Transverse colon (tissue), 4 donors: ENCODE measurements at regions not wholly inside any gene's neighbourhood (a gene's known extent, or its start where the extent isn't known, plus 50 kb on each side); places are given as distances from the start of the nearest gene placed in this dataset.

Experiments
- EP300 ChIP-seq: sonication (generic); formaldehyde crosslinking; IDR thresholded peaks from one replicate; pipeline ENCODE4 v1.6.1; 2017; ENCODE audit warnings: antibody characterized with exemption, low read depth
- POLR2A ChIP-seq: fragments of 450-650 bp; IDR thresholded peaks from one replicate; pipeline ENCODE4 v1.6.1; 2016; ENCODE audit warnings: antibody characterized with exemption, mild to moderate bottlenecking, moderate library complexity
- POLR2AphosphoS5 ChIP-seq, 3 donors: sonication (generic); formaldehyde crosslinking; IDR thresholded peaks; one replicate each; pipeline ENCODE4 v1.6.1; 2016; ENCODE audit warnings: antibody characterized with exemption in 3 of 3
- TF ChIP-seq, protein P1 (sequence below), 5 experiments: fragments of 200-600 bp in 3 of 5; fragments of 450-650 bp in 2 of 5; sonication (generic) in 3 of 5; IDR thresholded peaks; 1 replicate in 2 of 5; 2 replicates in 3 of 5; pipeline ENCODE4 v1.5.1; 2016 to 2017; ENCODE audit warnings: antibody characterized with exemption in 5 of 5, inconsistent platforms in 3 of 5, mild to moderate bottlenecking in 2 of 5, moderate library complexity in 1 of 5

DNA sequence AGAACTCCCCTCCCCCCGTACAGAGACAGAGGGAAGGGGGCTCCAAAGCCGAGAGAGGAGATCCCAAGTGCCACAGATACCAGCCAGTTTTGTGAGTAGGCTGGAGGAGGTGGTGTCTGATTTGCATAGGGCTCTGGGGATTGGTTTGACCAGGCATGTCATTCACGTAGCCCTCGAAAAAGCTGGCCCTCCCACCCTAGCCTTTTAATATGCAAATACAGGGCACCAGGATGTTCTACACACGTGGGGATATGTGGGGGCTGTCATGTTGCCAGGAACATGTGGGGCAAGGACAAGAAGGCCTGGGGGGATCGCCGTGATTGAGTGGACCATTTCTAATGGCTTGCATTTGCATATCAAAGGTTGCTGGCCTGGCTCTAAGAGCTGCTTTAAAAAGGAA is 272.9 kb downstream of the PPP1R2C start:
- TF ChIP-seq POLR2AphosphoS5 (IDR thresholded peaks at IDR 0.05): no peak
- TF ChIP-seq POLR2A: no peak
- TF ChIP-seq, protein P1, sequence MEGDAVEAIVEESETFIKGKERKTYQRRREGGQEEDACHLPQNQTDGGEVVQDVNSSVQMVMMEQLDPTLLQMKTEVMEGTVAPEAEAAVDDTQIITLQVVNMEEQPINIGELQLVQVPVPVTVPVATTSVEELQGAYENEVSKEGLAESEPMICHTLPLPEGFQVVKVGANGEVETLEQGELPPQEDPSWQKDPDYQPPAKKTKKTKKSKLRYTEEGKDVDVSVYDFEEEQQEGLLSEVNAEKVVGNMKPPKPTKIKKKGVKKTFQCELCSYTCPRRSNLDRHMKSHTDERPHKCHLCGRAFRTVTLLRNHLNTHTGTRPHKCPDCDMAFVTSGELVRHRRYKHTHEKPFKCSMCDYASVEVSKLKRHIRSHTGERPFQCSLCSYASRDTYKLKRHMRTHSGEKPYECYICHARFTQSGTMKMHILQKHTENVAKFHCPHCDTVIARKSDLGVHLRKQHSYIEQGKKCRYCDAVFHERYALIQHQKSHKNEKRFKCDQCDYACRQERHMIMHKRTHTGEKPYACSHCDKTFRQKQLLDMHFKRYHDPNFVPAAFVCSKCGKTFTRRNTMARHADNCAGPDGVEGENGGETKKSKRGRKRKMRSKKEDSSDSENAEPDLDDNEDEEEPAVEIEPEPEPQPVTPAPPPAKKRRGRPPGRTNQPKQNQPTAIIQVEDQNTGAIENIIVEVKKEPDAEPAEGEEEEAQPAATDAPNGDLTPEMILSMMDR (IDR thresholded peaks at IDR 0.05): no peak
- no peak for TF ChIP-seq EP300
